H1 (cell line): ENCODE measurements at regions not wholly inside any gene's neighbourhood (a gene's known extent, or its start where the extent isn't known, plus 50 kb on each side); places are given as distances from the start of the nearest gene placed in this dataset.

Source experiments
- CTCF ChIA-PET: fragments of 300-600 bp; sonication (Branson Sonifier 250); formaldehyde crosslinking; loops from one replicate; lab custom pipeline; 2021; ENCODE audit not compliant: partially characterized antibody; lab: Charles Lee
- POLR2A ChIA-PET: fragments of 300-600 bp; sonication (Branson Sonifier 250); formaldehyde crosslinking; loops from one replicate; lab custom pipeline; 2021; ENCODE audit warnings: inconsistent platforms; ENCODE audit not compliant: partially characterized antibody; lab: Charles Lee
- DNase-seq, 2 experiments: peaks; one replicate each; pipeline versions ENCODE4 v3.0.0 to v3.0.0-alpha.2; 2010 to 2022; ENCODE audit warnings: low spot score in 2 of 2, low read depth in 1 of 2, mixed read lengths in 1 of 2
- FAIRE-seq: peaks from 2 replicates; lab custom pipeline; 2011; peaks lifted over from hg19 to GRCh38; lab: Jason Lieb, UNC
- H2AFZ ChIP-seq: 2 replicates; pipeline ENCODE4 v1.8.1; 2012; ENCODE audit warnings: low read length, inconsistent platforms
- H2AK5ac ChIP-seq: 2 replicates; pipeline ENCODE4 v1.6.1; 2013; ENCODE audit warnings: low read depth, low read length
- H2BK120ac ChIP-seq: replicated peaks from 2 replicates; pipeline ENCODE3; 2013; ENCODE audit warnings: low read depth, low read length, inconsistent platforms
- H2BK12ac ChIP-seq: 2 replicates; pipeline ENCODE4 v1.6.1; 2013; ENCODE audit warnings: low read depth, low read length
- H2BK15ac ChIP-seq: 2 replicates; pipeline ENCODE4 v1.6.1; 2013; ENCODE audit warnings: low read length
- H2BK20ac ChIP-seq: 2 replicates; pipeline ENCODE4 v1.6.1; 2013; ENCODE audit warnings: low read length
- H2BK5ac ChIP-seq: 2 replicates; pipeline ENCODE4 v1.6.1; 2013; ENCODE audit warnings: low read depth, low read length
- H3K14ac ChIP-seq: 2 replicates; pipeline ENCODE4 v1.6.1; 2013; ENCODE audit warnings: inconsistent platforms; ENCODE audit not compliant: insufficient read length
- H3K18ac ChIP-seq: 2 replicates; pipeline ENCODE4 v1.6.1; 2013; ENCODE audit warnings: low read length; ENCODE audit errors: extremely low read depth
- H3K23ac ChIP-seq: 2 replicates; pipeline ENCODE4 v1.6.1; 2013; ENCODE audit warnings: inconsistent platforms; ENCODE audit not compliant: insufficient read length
- H3K23me2 ChIP-seq: 2 replicates; pipeline ENCODE4 v1.6.1; 2013; ENCODE audit warnings: low read depth, low read length
- H3K27ac ChIP-seq: 2 replicates; pipeline ENCODE4 v1.6.1; 2011; ENCODE audit warnings: low read depth, low read length, inconsistent platforms
- H3K27me3 ChIP-seq, 4 experiments: replicated peaks in 1 of 4; 1 replicate in 1 of 4; 2 replicates in 3 of 4; pipeline versions ENCODE4 v1.6.1 to v1.8.1; 2011 to 2013; ENCODE audit warnings: low read length in 3 of 4, mild to moderate bottlenecking in 3 of 4, inconsistent platforms in 2 of 4, mixed read lengths in 2 of 4, moderate library complexity in 1 of 4; ENCODE audit not compliant: control insufficient read depth in 3 of 4, insufficient read depth in 3 of 4; ENCODE audit errors: extremely low read depth in 1 of 4
- H3K36me3 ChIP-seq, 4 experiments: 2 replicates each; pipeline versions ENCODE4 v1.6.1 to v1.8.1; 2011 to 2013; ENCODE audit warnings: mild to moderate bottlenecking in 4 of 4, low read length in 3 of 4, moderate library complexity in 2 of 4, control low read depth in 1 of 4, inconsistent platforms in 1 of 4; ENCODE audit not compliant: insufficient read depth in 4 of 4, control insufficient read depth in 2 of 4
- H3K4ac ChIP-seq: replicated peaks from 2 replicates; pipeline ENCODE3; 2013; ENCODE audit warnings: low read length, low read depth, mixed read lengths, inconsistent platforms; ENCODE audit not compliant: insufficient read length
- H3K4me1 ChIP-seq, 4 experiments: replicated peaks in 1 of 4; 1 replicate in 1 of 4; 2 replicates in 3 of 4; pipeline versions ENCODE4 v1.6.1 to v1.8.1; 2011 to 2013; ENCODE audit warnings: low read length in 3 of 4, inconsistent platforms in 2 of 4, mixed read lengths in 1 of 4; ENCODE audit not compliant: insufficient read depth in 4 of 4, control insufficient read depth in 3 of 4
- H3K4me2 ChIP-seq, 2 experiments: 2 replicates each; pipeline versions ENCODE4 v1.6.1 to v1.8.1; 2011 to 2013; ENCODE audit warnings: low read depth in 2 of 2, low read length in 2 of 2, control low read depth in 1 of 2, inconsistent platforms in 1 of 2, mild to moderate bottlenecking in 1 of 2; ENCODE audit not compliant: insufficient read depth in 1 of 2
- H3K4me3 ChIP-seq, 4 experiments: fragments of 200-600, 300-600 bp in 1 of 4; sonication (generic), shearing (Covaris generic), sonication (Bioruptor Twin) in 1 of 4; 2 replicates each; pipeline versions ENCODE4 v1.5.1 to v1.8.1; 2011 to 2016; ENCODE audit warnings: low read length in 4 of 4, low read depth in 3 of 4, control low read depth in 2 of 4, inconsistent platforms in 2 of 4, mild to moderate bottlenecking in 2 of 4, mixed read lengths in 1 of 4, moderate library complexity in 1 of 4; ENCODE audit not compliant: insufficient read depth in 2 of 4; ENCODE audit errors: extremely low read depth in 1 of 4
- H3K56ac ChIP-seq: replicated peaks from 2 replicates; pipeline ENCODE3; 2013; ENCODE audit warnings: low read depth, mild to moderate bottlenecking, mixed read lengths, low read length, inconsistent platforms; ENCODE audit not compliant: insufficient read length
- H3K79me1 ChIP-seq: 2 replicates; pipeline ENCODE4 v1.6.1; 2013; ENCODE audit warnings: low read depth, low read length, control low read depth
- H3K79me2 ChIP-seq, 2 experiments: 2 replicates each; pipeline versions ENCODE4 v1.6.1 to v1.8.1; 2012 to 2013; ENCODE audit warnings: low read length in 2 of 2, mild to moderate bottlenecking in 2 of 2, inconsistent platforms in 1 of 2; ENCODE audit not compliant: insufficient read depth in 2 of 2, control insufficient read depth in 1 of 2
- H3K9ac ChIP-seq, 4 experiments: replicated peaks in 1 of 4; 1 replicate in 1 of 4; 2 replicates in 3 of 4; pipeline versions ENCODE4 v1.6.1 to v1.8.1; 2011 to 2013; ENCODE audit warnings: low read depth in 3 of 4, low read length in 3 of 4, control low read depth in 2 of 4, mild to moderate bottlenecking in 2 of 4, moderate library complexity in 2 of 4, inconsistent platforms in 1 of 4; ENCODE audit errors: extremely low read depth in 1 of 4
- H3K9me3 ChIP-seq, 2 experiments: 2 replicates each; pipeline versions ENCODE4 v1.6.1 to v1.8.1; 2012 to 2013; ENCODE audit warnings: mild to moderate bottlenecking in 2 of 2, moderate library complexity in 2 of 2, control low read depth in 1 of 2, inconsistent platforms in 1 of 2, low read depth in 1 of 2, low read length in 1 of 2, mixed read lengths in 1 of 2; ENCODE audit not compliant: insufficient read depth in 2 of 2
- H4K20me1 ChIP-seq, 2 experiments: replicated peaks in 1 of 2; 2 replicates each; pipeline versions ENCODE3 to v1.8.1; 2011 to 2013; ENCODE audit warnings: inconsistent platforms in 2 of 2, low read length in 2 of 2, mild to moderate bottlenecking in 1 of 2; ENCODE audit not compliant: insufficient read depth in 2 of 2, control insufficient read depth in 1 of 2
- H4K5ac ChIP-seq: 2 replicates; pipeline ENCODE4 v1.6.1; 2013; ENCODE audit warnings: low read length, low read depth, mixed read lengths, inconsistent platforms; ENCODE audit not compliant: insufficient read length
- H4K8ac ChIP-seq: 2 replicates; pipeline ENCODE4 v1.8.0; 2013; ENCODE audit warnings: mild to moderate bottlenecking, moderate library complexity, low read length, inconsistent platforms; ENCODE audit not compliant: insufficient read depth; ENCODE audit errors: extremely low read depth
- H4K91ac ChIP-seq: replicated peaks from 2 replicates; pipeline ENCODE3; 2013; ENCODE audit warnings: low read length, mixed read lengths, inconsistent platforms; ENCODE audit not compliant: insufficient read length
- ASH2L ChIP-seq: fragments of 200-600, 300-600 bp; sonication (generic); IDR thresholded peaks from one replicate; pipeline ENCODE4 v1.7.1; 2017; ENCODE audit warnings: low read length
- BACH1 ChIP-seq: IDR thresholded peaks from 2 replicates; pipeline ENCODE4 v1.6.1; 2012; ENCODE audit warnings: low read length, improper control_type of control experiment
- CBX5 ChIP-seq: fragments of 300-800, 300-1000 bp; sonication (generic); IDR thresholded peaks from 2 replicates; pipeline ENCODE4 v1.7.1; 2016; ENCODE audit warnings: antibody characterized with exemption, low read length, low read depth
- FOSL1 ChIP-seq: IDR thresholded peaks from 2 replicates; pipeline ENCODE4 v1.6.1; 2011; ENCODE audit warnings: mild to moderate bottlenecking, low read depth, low read length, moderate library complexity; ENCODE audit not compliant: insufficient read depth
- HDAC6 ChIP-seq: IDR thresholded peaks from one replicate; pipeline ENCODE4 v1.7.1; 2012; ENCODE audit warnings: low read depth, mild to moderate bottlenecking, inconsistent platforms, low read length, moderate library complexity
- POU5F1 ChIP-seq: IDR thresholded peaks from 2 replicates; pipeline ENCODE4 v1.6.1; 2011; ENCODE audit warnings: low read depth, mild to moderate bottlenecking, low read length, moderate library complexity
- WGBS, 2 experiments: shearing (Covaris generic) in 1 of 2; methylation state at CpG; one replicate each; pipeline versions ENCODE4 v1.1.6 to v1.1.7; 2013 to 2015; ENCODE audit warnings: low lambda C conversion rate in 2 of 2, mixed read lengths in 2 of 2, inconsistent platforms in 1 of 2, low coverage in 1 of 2, missing lambda C conversion rate in 1 of 2; ENCODE audit not compliant: insufficient replicate concordance in 2 of 2, insufficient coverage in 1 of 2, insufficient read length in 1 of 2; ENCODE audit errors: extremely low coverage in 1 of 2, missing lambda C conversion rate in 1 of 2; 5-methylcytosine and 5-hydroxymethylcytosine counted together

DNA sequence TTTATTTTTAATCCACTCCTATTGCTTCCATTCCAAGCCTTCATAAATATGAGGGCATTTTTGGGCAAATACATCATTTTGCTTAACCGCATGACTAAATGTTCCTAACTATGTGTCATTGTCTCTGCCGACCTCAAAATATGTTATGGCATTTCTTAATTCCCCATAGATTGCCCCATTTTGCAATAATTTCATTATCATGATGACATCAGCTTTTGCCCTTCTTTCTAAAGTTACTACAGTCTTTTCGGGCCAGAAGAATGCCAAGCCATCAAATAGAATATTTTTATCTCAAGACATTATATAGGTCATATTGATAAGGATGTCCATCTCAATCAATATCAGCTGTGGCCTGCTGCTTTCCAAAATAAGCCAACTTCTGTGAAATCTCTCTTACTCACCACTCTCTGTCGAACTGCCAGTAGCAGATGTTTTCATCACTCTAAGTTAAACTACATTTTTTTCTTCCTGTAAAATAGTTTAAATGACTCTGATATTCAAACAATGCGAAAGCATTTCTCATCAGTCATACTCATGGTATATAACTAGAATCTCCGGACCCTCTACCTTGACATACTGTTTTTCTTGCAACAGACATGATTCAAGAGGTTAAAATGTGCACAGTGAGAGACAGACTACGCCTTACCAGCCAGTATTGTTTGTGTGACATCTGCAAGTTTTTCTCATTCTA lies 1254.6 kb upstream of the CELF2 start:
- no peak overlapping the region for H2BK15ac ChIP-seq
- no peak overlapping the region for H4K8ac ChIP-seq
- no peak overlapping the region for H3K56ac ChIP-seq
- POLR2A ChIA-PET, result no interaction called here
- H4K91ac ChIP-seq, result no peak overlapping the region
- H3K27ac ChIP-seq, result no peak overlapping the region
- no peak overlapping the region for H3K14ac ChIP-seq
- no peak overlapping the region for H2BK5ac ChIP-seq
- H3K23ac ChIP-seq, result no peak overlapping the region
- H2BK12ac ChIP-seq, result no peak overlapping the region
- H3K23me2 ChIP-seq, result no peaks in the 10 kb centered on the region
- no peaks in the 10 kb centered on the region for H3K79me1 ChIP-seq
- FAIRE-seq (no peak), DNase-seq (no peak)
- no peak overlapping the region for H3K4ac ChIP-seq
- H2BK20ac ChIP-seq, result no peak overlapping the region
- no peaks in the 10 kb centered on the region for H3K4me1 ChIP-seq
- no peaks in the 10 kb centered on the region for H4K20me1 ChIP-seq
- H3K36me3 ChIP-seq, result no peaks in the 10 kb centered on the region
- no peaks in the 10 kb centered on the region for H3K27me3 ChIP-seq
- H3K79me2 ChIP-seq, result no peaks in the 10 kb centered on the region
- 96% methylated on average over 7 of the region's 7 CpGs; no CpG with 5 or more reads in 1 of the 2 experiments for WGBS, 2 experiments
- H3K4me2 ChIP-seq, result no peak overlapping the region
- no peak overlapping the region for H2AK5ac ChIP-seq
- no peak overlapping the region for H4K5ac ChIP-seq
- H2BK120ac ChIP-seq, result no peak overlapping the region
- no peak overlapping the region for H3K4me3 ChIP-seq
- no peak overlapping the region for H3K9ac ChIP-seq
- no peak overlapping the region for H3K18ac ChIP-seq
- CTCF ChIA-PET, result no interaction called here
- no peaks in the 10 kb centered on the region for H3K9me3 ChIP-seq
- H2AFZ ChIP-seq, result no peak overlapping the region
- TF ChIP-seq ASH2L (no peak), FOSL1 (no peak), POU5F1 (no peak), CBX5 (no peak), BACH1 (no peak), HDAC6 (no peak)
